G401 (cell line): ENCODE measurements at regions not wholly inside any gene's neighbourhood (a gene's known extent, or its start where the extent isn't known, plus 50 kb on each side); places are given as distances from the start of the nearest gene placed in this dataset.
"Not testable (repeated sequence)": the region's sequence is repeated elsewhere in the genome, so short reads cannot be mapped to it uniquely, and the experiment has no call there.

ENCODE experiments used
- DNase-seq: peaks from one replicate; pipeline ENCODE4 v3.0.0-alpha.2; 2015; ENCODE audit warnings: low spot score
- in situ Hi-C: cut with HindIII; loops from 2 replicates; pipeline ENCODE4 v1.10.0; 2016; ENCODE audit warnings: low sequenced_read_pairs, mixed read lengths

DNA sequence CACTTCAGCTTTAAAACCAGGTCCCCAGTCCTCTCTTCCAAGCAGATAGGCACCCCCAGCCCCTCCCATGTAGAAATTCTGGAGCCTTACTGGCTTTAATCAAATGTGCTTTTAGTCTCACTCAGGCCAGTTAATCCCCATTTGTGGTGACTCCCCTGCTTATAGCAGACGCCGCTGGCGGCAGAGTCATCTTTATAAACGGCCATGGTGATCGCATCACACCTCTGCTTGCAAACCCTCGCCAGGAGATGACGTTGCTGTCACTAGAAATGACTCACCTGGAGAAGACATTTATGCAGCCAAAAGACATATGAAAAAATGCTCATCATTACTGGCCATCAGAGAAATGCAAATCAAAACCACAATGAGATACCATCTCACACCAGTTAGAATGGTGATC, 369.3 kb downstream of the VRK1 start:
- DNase-seq: no peak
- in situ Hi-C loops: no loop called here

DNA sequence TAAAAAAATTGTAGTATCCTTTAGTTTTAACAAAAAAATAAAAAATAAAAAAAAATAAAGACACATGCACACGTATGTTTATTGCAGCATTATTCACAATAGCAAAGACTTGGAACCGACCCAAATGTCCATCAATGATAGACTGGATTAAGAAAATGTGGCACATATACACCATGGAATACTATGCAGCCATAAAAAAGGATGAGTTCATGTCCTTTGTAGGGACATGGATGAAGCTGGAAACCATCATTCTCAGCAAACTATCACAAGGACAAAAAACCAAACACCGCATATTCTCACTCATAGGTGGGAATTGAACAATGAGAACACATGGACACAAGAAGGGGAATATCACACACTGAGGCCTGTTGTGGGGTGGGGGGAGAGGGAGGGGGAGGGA, 370.4 kb downstream of the VRK1 start:
- in situ Hi-C loops, DNase-seq: not testable (repeated sequence)

DNA sequence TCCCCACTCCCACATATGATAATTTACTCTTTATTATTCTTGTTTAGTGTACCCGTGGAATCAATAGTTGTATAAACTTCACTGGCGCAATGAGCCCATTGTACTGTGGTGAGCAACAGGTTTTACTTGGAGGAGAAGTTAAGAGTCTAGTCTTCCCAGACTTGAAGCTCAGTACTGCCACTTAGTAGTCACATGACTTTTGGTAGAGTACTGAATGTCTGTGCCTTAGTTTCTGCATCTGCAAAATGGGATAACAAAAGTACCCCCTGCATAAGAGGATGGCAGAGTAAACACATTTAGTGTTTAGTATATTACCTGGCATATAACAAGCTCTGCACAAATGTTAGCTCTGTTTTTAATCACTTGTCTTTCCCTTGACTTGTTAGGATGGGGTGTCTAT, 375.5 kb downstream of the VRK1 start:
- in situ Hi-C loops: no loop called here
- no peak for DNase-seq

DNA sequence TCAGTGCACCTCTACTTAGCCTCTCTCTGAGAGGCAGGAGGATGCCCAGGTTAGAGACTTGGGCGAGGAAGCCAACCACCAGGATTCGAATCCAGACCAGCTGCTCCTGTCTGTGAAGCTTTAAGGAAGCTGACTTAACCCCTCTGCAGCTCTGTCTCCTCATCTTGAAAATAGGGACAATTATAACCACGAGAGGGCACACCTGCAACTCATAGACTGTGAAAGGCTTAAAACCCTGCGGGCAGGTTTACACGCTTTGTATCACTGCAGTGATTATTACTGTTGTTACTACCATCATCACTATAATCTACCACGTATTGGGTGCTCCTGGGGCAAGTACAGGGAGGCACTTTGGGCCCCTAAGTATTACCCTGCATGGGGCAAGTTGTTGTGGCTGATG, 379.8 kb downstream of the VRK1 start:
- peak; percentile 10 for DNase-seq

DNA sequence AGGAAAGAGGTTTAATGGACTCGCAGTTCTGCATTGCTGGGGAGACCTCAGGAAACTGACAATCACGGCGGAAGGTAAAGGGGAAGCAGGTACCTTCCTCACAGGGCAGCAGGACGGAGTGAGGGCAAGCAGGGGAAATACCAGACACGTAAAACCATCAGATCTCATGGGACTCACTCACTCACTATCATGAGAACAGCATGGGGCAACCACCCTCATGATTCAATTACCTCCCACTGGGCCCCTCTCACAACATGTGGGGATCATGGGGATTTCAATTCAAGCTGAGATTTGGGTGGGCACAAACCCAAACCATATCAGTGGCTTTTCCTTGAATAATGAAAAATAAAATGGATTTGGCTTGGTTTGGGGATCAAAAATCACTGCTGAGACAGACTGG, 380.5 kb downstream of the VRK1 start:
- in situ Hi-C loops: no loop called here
- DNase-seq: no peak

More for the DNA sequence above, 379.8 kb downstream of the VRK1 start:
- in situ Hi-C loops: no loop called here

DNA sequence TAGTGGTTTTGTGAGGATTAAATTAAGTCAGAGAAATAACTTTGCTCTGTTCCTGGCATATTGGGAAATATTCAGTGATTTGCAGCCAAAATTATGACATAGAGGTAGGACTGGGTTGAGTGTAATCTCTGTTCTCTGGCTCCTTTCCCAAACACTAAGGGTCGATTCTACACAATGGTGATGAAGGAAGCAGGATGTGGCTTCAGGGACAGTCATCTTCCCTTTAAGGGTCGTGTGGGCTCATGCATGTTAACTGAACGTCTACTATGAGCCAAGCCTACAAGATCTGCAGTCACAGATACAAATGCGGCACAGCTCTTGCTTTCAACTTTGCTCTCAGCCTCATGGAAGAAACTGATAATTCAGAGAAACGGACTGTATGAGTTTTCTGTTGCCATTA, 381.6 kb downstream of the VRK1 start:
- no peak for DNase-seq
- in situ Hi-C loops: no loop called here

DNA sequence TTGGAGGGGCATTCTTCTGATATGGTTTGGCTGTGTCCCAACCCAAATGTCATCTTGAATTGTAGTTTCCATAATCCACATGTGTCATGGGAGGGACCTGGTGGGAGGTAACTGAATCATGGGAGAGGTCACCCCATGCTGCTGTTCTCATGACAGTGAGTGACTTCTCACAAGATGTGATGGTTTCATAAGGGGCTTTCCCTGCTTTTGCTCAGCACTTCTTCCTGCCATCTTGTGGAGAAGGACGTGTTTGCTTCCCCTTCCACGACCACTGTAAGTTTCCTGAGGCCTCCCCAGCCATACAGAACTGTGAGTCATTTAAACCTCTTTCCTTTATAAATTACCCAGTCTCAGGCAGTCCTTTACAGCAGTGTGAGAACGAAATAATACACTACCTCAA, 382.4 kb downstream of the VRK1 start:
- no peak for DNase-seq
- in situ Hi-C loops: no loop called here

DNA sequence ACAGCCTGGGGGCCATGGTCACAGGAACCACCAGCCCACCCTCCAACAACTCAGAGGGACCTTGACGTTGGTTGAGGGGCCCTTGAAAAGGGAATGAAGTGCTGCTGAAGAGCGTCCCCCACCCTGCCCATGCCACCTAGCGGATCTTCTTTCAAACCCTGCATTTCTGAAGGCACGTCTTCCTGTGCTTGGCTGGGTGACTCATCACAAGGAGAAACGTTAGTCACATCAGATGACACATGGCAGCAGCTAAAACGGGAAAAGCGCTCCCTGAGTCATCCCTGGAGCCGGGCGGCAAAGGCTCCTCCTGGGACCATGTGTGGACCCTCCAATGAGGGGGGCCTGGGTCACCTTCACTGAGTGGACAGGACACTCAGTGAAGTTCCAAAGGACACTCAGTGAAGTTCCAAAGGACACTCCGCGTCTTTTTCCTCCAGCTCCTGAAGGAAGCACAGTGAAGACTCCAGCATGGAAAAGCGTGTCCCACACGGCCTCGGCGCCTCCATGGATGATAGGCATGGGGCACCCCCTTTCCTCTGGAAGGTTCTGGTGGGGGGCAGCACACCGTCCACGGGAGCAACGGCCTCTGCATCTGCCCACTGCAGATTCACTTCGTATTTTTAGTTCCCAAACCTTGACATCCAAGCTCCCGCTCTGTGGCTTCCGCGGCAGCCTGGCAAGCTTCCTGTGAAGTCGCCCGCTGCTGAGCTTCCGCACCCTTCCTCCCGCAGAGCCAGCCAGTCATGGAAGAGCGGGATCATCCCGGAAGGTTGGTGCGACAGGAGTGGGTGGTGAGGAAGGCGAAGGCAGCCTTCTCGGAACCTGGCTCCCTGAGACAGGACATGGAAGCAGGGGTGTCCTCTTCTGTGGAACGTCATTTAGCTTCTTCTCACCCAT, 383.4 kb downstream of the VRK1 start:
- no peak for DNase-seq
- in situ Hi-C loops: no loop called here

DNA sequence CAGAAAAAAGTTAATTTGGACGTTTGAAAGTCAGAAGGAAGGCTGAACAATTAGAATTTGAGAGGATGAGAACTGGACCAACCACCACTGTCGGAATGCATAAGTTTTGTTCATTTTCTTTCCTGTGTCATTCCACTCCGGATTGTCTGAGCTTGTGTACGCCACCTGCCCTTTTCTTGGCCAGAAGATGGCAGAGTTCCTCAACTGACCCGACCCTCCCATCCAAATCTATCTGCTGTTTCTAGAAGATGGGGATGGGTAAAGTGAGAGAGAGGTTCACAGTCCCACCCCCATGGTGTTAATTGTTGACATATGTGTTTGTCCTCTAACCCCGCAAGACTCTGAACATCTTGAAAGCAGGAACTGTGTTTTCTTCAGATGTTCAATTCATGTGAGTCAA, 388.0 kb downstream of the VRK1 start:
- DNase-seq: peak; percentile 1
- in situ Hi-C loops: no loop called here

DNA sequence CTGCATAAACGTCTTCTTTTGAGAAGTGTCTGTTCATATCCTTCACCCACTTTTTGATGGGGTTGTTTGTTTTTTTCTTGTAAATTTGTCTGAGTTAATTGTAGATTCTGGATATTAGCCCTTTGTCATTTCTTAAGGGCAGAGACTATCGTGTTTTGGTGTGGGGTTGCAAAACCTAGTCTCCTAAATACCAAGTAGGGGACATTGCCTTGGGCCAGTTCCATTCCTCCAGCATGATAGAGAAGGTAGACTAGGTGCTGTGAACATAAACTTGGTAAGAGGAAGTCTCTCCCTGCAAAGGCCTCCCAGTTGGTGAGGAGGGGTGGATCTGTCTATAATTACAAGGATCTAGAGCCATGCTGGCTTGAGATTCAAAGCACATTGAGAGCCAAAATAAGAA, 390.7 kb downstream of the VRK1 start:
- no peak for DNase-seq
- in situ Hi-C loops: no loop called here

DNA sequence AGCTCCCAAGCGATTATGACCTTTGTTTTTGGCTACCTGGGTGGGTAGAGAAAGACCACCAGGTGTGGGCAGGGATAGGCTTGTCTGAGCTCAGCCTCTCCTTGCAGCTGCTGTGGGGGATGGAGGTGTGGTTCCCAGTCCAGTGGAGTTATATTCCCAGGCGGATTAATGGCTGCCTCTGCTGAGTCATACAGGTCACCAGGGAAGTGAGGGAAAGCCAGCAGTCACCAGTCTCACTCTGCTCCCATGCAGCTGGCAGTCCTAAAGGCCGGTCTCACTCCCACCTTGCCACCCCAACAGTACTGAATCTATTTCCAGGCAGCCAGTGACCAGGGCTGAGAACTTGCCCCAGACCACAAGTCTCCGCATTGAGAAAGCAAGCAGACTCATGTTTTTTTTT, 399.2 kb downstream of the VRK1 start:
- in situ Hi-C loops: no loop called here
- no peak for DNase-seq

DNA sequence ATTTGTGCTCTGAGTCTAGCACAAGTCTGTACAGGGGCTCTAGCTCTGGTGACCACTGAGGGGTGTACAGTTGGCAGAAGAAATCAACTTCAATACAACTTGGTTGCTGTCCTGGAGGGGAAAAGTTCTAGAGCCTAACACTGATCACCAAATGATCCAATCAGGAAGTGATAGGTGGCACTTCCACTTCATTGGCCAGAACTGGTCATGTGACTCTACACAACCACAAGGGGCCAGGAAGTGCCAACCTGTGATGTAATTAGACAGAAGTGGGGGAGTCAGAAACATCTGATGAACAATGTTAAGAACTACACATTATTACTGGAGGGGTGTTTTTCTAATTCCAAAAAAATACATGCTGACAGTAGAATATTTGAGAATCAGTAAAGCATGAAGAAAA, 401.6 kb downstream of the VRK1 start:
- in situ Hi-C loops: no loop called here
- DNase-seq: no peak

DNA sequence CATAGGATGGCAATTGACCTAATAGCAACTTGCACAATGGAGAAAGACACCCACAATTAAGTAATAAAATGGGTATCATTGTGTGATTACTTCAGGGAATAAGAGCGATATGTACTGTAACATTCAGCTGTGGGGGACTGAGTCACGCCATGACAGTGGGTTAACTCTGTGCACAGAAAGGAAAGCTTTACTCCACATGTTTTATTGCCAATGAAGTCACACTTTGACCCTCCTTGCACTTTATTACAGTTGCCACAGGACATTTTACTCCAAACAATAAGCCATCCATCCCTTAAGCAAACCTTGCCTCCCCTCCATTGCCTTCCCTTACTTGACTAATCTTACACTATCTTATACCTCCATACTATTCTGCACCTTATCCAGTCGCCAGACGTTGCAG, 403.1 kb downstream of the VRK1 start:
- in situ Hi-C loops: no loop called here
- no peak for DNase-seq

DNA sequence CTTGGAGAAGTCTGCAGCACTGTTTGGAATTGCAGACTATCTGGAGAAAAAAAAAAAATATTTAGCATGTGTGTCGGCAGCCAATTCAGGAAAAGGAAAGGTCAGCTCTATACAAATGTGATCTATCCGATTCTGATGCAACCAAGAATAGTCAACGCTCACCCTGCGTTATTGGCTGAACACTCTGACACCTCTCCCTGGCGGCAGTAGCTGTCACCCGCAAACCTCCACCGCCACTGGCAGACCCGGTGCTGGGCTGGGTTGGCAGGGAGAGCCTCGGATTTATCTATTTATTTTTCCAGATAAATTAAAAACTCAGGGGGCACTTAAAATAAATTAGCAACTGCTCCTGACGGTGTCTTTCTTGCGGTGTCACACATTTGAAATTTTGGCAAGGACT, 409.7 kb downstream of the VRK1 start:
- in situ Hi-C loops: no loop called here
- DNase-seq: no peak

DNA sequence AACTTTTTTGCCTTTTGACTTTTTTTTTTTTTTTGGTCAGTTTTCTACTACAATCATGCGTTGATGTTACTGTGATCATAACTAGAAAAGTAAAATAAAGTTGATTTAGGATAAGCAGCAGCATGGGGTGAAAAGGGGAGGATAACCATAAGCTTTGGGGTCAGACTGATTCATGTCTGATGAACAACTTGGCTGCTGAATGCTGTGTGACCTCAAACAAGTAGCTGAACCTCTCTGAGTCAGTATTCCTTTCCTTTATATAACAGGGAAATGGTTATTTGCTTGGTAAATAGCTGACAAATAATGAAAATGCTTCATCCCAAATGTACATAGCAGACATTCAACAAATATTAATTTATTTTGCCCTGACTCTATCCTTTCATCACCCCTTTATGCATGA, 413.0 kb downstream of the VRK1 start:
- in situ Hi-C loops: no loop called here

DNA sequence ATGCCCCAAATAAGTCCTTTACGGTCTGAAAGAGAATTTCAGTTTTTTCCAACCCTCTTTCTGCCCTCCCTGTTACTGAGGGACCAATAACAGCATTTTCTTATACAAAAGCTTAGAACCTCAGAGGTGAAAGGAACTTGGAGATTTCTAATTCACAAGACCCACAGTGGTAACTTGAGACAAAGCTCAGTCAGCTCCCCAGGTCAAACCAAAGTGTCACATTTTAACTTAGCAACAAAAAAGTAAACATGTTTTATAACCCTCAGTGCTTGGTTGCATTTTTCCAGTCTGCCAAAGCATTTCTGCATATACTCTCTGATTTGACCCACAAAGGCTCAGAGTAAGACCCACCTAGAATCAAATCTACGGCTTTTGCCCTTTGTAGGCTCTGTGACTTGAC, 415.2 kb downstream of the VRK1 start:
- in situ Hi-C loops: no loop called here
- no peak for DNase-seq

More for the DNA sequence above, 413.0 kb downstream of the VRK1 start:
- no peak for DNase-seq

DNA sequence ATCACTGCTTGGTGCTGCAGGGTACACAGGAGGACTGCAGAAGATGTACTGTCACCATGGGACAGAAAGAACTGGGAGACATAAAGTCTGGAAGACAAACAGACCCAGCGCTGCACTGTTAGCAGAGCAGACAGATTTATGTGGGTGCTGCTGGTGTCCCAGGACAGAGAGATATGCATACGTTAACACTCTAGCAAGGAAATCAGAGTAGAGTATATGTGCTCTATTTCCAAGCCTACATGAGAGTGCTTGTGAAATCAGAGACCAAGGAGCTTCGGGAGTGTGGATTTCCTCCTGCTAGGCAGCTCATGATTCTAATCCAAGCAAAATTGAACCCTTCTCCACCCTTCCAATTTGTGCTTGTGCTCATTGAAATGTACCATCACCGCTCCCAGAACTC, 416.5 kb downstream of the VRK1 start:
- in situ Hi-C loops: no loop called here
- no peak for DNase-seq

DNA sequence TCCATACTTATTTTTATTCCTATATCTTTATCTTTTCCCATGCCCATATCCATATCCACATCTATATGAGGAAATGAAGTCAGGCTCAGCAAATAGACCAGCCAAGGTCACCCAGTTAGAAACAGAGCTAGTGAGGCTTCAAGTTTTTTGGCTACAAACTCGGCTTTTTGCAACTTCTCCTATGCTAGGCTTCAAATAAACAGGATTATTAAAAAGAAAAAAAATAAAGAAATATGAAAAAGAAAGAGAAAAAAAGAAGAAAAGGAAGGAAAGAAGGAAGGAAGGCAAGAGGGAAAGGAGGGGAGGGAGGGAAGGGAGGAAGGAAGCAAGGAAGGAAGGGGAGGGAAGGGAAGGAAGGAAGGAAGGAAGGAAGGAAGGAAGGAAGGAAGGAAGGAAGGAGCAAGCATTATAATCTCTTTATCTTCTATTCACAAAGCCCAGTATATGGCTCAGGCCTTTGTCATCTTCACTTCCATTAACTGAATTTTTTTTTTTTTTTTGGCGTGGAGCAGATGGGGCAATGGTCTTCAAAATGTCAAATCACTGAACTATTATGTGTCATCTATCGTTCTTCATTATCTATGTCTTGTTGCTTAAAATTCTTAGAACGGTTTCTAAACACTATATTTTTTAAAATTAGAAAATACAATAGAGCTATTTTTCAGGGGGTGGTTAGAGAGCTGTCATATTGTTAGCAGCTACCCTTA, 418.2 kb downstream of the VRK1 start:
- DNase-seq: no peak
- in situ Hi-C loops: no loop called here

DNA sequence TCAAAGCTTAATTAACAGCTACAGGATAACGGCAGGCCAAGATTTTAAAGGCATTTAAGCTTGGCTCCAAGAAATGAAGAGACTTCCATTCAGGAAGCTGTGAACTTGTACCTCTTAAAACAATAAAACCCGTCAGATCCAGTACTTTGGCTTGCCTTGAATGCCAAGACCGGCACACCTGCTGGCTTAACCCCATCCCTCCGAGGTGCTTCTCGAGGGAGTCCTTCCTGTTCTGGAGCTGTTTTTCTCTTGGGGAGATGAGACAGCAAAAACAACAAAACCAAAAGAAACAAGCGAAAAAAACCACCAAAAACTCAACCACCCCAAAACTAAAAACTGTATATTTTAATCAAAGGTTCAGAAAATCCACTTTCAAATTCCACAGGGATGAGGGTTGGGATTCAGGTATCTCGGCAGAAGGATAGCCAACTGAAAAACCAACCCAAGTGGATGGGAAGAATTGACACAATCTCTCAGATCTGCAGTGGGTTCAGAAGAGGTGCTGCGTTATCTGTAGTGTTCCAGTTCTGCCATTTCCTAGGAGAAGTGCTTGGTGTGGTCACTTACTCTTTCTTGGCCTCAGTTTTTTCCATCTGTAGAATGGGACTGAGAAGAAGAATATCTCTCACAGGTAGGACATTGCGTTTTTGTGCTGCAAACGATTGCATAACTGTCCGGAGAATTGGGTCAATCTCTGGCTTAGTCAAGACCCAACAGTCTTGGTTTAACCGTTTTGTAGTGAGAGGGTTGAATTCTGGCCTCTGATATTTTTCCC, 420.1 kb downstream of the VRK1 start:
- DNase-seq: no peak
- in situ Hi-C loops: no loop called here

DNA sequence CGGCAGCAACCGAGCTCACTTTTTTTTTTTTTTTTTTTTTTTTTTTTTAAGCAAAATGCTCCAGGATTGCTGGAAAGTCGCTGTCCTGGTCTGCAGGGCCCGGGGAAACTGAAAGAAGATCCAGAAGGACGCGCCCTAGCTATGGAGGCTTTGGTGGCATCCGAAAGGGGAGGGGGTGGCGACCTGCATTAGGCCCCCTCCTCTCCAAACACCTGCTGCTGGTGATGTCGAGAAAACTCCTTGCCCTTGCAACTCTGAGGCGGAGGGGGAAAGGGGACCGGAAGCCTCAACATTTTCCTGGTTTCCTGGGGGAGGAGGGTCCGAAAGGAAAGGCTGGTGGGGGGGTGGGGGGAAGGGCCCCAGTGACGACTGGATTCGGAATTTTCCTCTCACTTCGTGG, 421.1 kb downstream of the VRK1 start:
- DNase-seq: no peak
- in situ Hi-C loops: no loop called here
